ENCODE measurements at regions not wholly inside any gene's neighbourhood (a gene's known extent, or its start where the extent isn't known, plus 50 kb on each side); places are given as distances from the start of the nearest gene placed in this dataset.
"Not testable (repeated sequence)": the region's sequence is repeated elsewhere in the genome, so short reads cannot be mapped to it uniquely, and the experiment has no call there.

DNA sequence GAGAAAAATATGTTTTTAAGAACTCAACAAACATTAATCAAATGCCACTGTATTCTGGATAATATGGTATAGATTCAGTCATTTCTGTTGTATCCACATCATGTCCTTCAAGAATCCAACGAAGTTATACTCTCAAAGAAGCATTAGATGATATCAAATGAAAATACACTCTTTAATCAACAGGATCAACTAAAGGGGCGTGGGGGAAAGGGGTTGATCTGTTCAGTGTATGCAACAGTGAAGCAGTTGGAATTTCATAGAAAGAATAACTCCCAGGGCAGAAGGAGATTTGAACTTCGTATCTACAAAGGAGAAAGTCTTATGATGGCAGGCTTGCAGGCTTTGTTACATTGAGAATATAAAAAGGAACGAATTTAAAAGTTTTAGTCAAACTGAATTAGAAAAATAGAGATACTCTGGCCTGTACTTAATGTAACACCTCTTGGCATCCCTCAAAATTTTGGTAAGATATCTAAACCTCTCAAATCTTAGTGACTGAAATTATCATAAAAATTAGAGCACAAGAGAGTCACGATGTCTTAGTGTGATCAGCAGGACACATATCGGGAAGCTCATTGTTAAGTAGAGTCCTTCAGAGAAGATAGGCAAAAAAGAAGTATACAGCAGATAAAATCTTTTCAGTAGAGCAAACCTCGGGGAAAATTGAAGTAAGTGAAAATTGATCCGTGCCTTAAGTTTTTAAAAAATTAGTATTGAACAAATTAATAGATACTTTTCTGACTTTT, 431.4 kb downstream of the KCNJ18 start:
- TF ChIP-seq, protein P1, sequence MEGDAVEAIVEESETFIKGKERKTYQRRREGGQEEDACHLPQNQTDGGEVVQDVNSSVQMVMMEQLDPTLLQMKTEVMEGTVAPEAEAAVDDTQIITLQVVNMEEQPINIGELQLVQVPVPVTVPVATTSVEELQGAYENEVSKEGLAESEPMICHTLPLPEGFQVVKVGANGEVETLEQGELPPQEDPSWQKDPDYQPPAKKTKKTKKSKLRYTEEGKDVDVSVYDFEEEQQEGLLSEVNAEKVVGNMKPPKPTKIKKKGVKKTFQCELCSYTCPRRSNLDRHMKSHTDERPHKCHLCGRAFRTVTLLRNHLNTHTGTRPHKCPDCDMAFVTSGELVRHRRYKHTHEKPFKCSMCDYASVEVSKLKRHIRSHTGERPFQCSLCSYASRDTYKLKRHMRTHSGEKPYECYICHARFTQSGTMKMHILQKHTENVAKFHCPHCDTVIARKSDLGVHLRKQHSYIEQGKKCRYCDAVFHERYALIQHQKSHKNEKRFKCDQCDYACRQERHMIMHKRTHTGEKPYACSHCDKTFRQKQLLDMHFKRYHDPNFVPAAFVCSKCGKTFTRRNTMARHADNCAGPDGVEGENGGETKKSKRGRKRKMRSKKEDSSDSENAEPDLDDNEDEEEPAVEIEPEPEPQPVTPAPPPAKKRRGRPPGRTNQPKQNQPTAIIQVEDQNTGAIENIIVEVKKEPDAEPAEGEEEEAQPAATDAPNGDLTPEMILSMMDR (IDR thresholded peaks at IDR 0.05; ENCODE audit: insufficient read depth, missing control alignments) = no peak
- FAIRE-seq (no peak), DNase-seq (ENCODE audit: insufficient read length, low spot score) (no peak)

DNA sequence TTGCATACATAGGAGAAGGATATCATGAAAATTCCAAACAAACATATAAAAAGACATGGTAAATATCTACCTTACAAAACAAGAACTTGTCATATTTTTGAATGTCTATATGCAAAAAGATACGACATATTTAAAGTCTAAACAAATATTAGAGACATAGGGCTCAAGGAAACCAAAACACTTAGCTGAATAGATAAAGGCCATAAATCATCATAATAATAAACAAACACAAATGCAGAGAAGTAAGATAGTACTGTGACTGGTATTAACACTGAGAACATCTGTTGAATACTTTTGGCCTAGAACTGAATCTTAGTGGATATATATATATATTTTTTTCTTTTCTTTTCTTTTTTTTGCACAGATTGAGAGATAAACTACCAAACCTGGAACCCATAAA, 435.8 kb downstream of the KCNJ18 start:
- TF ChIP-seq, protein P1 (IDR thresholded peaks at IDR 0.05; ENCODE audit: insufficient read depth, missing control alignments) = no peak
- FAIRE-seq (no peak), DNase-seq (ENCODE audit: insufficient read length, low spot score) (no peak)

DNA sequence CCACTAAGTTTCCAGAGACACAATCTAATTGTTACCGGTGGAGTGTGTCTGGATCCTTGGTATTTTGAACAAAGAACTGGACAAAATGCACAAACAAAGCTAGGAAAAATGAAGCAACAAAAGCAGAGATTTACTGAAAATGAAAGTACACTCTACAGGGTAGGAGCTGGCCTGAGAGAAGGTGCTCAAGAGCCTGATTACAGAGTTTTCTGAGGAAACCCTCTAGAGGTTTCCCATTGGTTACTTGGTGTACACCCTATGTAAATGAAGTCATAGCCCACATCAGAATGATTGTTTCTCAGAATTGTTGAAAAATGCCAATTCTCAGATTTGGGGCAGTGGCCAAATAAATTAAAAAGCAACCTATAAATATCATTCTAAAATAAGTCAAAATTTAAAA, 436.4 kb downstream of the KCNJ18 start:
- no peak for FAIRE-seq
- DNase-seq (ENCODE audit: insufficient read length, low spot score) = no peak
- TF ChIP-seq, protein P1 (IDR thresholded peaks at IDR 0.05; ENCODE audit: insufficient read depth, missing control alignments) = no peak

DNA sequence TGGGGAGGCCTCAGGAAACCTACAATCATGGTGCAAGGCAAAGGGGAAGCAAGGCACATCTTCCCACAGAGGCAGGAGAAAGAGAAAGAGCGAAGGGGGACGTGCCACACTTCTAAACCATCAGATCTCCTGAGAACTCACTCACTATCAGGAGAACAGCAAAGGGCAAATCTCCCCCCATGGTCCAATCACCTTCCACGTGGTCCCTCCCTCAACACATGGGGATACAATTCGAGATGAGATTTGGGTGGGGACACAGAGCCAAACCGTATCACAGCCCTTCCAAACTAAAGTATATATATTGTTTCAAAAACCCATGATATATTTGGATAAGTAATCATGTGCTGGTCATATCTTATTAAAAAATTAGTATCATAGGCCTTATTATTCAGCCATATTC, 437.6 kb downstream of the KCNJ18 start:
- FAIRE-seq; DNase-seq (ENCODE audit: insufficient read length, low spot score): not testable (repeated sequence)

DNA sequence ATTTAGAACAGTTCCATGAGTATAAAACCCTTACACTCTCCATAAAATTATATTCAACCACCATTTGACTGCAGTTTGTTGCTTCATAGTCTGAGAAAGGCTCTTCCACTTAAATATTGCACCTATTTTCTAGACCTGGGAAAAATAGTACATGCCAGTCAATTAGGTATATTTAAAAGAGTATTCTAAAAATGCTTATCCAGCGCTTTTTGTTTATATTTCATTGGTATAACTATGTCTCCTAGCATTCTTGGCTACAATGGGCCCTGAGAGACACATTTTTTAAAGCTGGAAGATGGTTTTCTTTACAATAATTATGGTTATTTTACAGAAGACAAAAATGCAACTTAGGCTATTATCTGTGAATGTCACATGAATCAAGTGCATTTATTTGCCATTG, 439.4 kb downstream of the KCNJ18 start:
- DNase-seq (ENCODE audit: insufficient read length, low spot score) (no peak), FAIRE-seq (no peak)
- TF ChIP-seq, protein P1 (IDR thresholded peaks at IDR 0.05; ENCODE audit: insufficient read depth, missing control alignments) = no peak

DNA sequence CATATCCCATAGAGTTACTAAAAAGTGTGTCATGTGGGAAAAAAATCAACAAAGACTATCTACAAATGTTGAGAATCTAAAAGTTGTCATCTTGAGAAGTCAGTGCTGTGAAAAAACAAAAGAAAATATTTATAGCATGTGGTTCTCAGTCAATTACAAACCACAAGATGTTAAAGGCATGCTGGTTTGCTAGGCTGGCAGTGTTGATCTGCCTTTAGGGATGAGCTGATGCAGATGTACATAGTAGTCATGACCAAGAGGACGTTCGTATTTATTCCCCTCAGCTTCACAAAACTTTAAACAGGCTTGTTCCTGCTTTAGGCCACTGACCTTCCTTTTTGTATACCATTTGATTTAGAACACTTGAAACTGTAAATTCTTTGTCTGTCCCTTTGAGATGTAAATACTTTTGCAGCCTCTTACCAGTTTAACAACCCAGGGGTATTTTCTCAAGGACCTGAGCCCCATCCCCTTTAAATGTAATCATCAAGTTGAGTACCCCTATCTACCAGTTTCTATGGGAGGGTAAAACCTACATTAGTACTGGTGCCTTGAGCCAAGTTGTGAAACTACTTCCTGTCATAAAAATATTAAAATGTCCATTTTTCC, 446.6 kb downstream of the KCNJ18 start:
- DNase-seq (ENCODE audit: insufficient read length, low spot score) = no peak
- TF ChIP-seq, protein P1 (IDR thresholded peaks at IDR 0.05; ENCODE audit: insufficient read depth, missing control alignments) = no peak
- FAIRE-seq = no peak

DNA sequence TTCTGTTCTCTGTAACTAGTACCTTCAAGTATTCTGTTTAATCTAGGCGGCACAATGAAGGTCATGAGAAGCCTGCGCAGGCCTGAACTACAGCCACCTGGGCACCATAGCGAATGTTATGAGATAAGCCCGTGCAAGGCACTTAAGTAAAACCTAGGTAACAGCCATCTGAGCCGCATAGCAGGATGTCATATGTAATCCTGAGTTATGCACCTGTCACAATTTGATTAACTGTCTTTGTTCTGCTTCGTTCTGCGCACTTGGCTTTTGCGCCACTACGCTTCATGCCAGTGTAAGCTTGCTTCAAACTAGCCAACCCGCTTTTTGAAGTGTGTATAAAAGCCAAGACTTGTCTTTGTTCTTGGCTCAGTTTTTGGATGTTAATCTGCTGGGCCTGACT, 449.8 kb downstream of the KCNJ18 start:
- FAIRE-seq = no peak

More for the DNA sequence above, 449.8 kb downstream of the KCNJ18 start:
- TF ChIP-seq, protein P1 (IDR thresholded peaks at IDR 0.05; ENCODE audit: insufficient read depth, missing control alignments) = no peak
- DNase-seq (ENCODE audit: insufficient read length, low spot score) = no peak
